ENCODE measurements at regions not wholly inside any gene's neighbourhood (a gene's known extent, or its start where the extent isn't known, plus 50 kb on each side); places are given as distances from the start of the nearest gene placed in this dataset.

GRCh38 chr11:119547511-119547910 lies 124.5 kb upstream of the THY1 start:
- no peak for DNase-seq (ENCODE audit: low read depth)

- no peak for DNase-seq (ENCODE audit: low read depth)
These were observed 123.3 kb upstream of the THY1 start for GRCh38 chr11:119545978-119546915.

DNA sequence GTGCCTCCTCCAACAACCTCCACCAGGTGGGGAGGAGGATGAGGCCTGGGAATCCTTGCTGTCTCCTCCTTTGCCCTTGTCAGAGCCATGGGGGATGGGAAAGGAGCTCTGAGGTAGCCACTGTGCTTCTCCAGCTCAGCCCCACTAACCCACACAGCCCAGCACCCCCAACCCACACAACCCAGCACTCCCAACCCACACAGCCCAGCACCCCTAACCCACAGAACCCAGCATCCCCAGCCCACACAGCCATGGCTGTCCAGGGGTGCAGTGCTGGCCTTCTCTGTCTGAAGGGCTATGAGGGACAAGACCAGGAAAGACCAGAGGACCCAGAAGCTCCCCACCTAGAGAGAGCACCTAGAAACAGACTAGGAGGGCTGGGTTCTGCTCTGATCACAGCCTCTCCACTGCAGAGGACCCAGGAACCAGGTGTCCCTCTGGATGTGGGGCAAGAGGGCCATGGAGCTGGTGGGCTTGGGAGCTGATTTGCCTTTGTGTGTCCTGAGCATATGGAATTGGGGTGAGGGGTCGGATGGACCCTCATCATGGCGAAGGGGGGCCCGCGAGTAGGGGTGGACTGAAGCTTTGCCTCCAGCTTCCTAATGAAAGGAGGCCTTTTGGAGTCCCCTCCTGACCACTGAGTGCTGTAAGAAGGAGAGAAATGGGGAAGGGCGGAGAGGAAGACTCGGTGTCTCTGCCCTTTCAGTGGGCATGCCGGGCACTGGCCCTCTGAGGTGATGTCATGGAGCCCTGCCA lies 117.6 kb upstream of the THY1 start:
- DNase-seq (ENCODE audit: low read depth), result no peak

- no peak for DNase-seq (ENCODE audit: low read depth)
These were observed 116.6 kb upstream of the THY1 start for GRCh38 chr11:119539583-119539982.

DNA sequence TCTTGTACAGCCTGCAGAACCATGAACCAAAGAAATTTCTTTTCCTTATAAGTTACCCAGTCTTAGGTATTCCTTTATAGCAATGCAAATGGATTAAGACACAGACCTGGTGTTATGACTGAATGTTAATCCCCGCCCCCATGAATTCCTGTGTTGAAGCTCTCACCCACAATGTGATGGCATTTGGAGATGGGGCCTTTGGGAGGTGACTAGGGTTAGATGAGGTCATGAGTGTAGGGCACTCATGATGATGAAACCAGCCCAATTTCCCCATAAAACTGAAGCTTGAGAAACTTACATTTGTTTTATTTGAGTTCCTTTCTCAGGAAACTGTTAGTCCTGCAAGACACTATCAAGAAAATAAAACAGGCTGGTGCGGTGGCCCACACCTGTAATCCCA lies 115.8 kb upstream of the THY1 start:
- DNase-seq (ENCODE audit: low read depth), result peak; percentile 32

DNA sequence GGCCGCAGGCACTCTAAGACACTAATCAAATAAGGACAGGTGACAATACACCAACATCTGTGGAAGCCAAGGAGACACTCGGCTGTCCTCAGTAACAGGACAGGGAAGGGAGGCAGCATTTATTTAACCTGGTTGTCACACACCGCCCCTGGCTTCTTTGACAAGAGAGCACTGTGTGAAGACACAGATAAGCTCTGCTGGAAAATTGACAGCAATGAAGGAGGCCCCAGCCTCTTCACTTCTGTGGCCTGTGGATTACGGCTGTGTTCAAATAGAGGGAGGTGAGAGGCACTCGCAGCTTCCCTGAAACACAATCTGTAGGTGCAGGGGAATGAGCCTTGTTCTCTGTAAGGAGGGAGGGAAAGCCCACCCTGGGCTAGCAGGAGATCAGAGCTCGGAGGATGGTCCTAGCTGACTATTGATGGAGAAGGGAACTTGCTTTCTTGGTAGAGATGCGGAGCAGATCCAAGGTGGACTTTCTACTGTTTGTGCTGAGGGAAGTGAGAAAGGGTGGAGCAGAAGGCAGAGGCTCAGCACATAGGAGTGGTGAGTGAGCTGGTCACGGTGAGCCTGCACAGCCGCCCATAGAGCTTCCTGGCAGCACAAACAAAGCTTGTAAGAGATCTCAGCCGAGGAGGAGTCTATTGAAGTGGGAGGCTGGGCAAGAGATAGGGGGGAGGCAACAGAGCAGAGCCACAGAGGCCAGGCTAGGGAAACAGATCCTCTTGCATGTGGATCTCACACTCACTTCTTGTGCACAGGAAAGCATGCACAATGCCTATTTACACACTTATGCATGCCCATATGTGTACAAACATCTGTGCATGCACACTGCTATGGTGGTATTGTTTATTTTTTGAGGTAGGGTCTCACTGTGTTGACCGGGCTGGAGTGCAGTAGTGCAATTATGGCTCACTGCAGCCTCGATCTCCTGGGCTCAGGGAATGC lies 114.6 kb upstream of the THY1 start:
- no peak for DNase-seq (ENCODE audit: low read depth)

DNA sequence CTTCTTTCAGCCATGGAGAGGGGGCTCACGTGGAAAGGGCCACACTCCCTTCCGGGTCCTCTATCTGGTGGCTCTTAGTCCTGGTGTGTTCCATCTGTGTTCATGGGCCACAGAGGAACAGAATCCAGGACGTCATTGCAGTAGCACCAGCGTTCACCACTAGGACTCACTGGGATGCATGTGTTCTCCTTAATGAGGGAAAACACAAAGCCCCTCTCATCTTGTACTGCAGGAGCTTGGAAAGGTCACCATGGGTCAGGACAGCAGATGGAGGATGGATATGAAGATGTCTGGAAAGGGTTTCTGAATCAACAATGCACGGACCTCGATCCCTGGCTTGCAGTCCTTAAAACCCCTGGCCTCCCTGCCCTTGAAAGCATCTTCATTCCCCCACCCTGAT lies 113.8 kb upstream of the THY1 start:
- no peak for DNase-seq (ENCODE audit: low read depth)

DNA sequence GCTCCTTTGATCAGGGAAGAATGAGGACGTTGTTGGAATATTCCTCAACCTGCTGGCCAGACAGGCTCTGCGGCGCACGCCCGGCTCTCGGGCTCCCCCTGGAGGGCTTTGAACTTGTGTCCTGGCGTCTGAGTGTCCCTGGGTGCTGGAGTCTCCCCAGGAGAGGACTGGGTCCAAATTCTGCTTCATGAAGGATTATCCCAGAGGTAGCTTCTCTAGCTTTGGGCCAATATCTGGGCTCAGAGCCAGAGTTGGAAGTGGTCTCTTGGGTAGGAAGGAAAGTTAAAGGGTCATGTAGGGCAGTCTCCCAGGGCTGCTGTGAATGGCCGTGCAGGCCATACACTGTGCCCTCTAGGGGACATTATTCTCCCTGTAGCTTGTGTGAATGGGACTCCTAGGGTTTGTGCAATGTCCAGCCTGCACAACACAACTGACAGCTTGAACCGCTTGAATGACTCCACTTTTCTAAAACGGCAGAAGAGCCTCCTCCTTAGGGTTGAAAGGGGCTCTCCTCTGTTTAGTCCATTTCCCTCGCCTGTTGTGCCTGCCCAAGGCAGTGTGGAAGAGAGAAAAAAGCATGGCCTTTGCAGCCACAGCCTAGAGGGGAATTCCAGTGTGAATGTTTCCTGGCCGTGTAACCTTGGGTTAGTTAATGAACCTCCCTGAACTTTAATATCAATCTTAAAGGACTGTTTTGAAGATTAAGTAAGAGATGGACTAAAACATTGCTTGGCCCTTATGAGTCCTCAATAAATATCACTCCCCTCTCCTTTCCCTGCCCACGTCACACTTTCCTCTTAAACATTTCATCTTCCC lies 111.2 kb upstream of the THY1 start:
- DNase-seq (ENCODE audit: low read depth), result peak; percentile 56

- no peak for DNase-seq (ENCODE audit: low read depth)
These were observed 110.5 kb upstream of the THY1 start for GRCh38 chr11:119533462-119533861.

DNA sequence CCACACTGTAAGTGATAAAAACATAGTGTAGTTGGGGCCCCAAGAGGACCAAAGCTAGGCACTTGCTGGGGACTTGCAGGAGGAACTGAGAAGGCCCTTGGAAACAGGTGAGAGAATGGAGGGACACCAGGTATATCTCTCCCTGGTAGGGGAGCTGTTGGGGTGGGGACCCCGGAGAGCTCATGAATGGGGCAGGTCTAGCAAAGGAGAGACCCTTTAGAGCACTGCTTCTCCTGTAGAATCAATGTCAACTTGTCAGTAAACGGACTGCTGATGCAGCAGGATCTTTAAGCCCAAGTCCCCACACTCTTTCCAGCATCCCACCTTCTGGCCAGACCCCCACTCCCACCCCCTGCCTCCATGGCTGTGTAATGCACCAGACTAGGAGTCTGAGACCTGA lies 109.6 kb upstream of the THY1 start:
- no peak for DNase-seq (ENCODE audit: low read depth)

- DNase-seq (ENCODE audit: low read depth), result no peak
These were observed 108.7 kb upstream of the THY1 start for GRCh38 chr11:119531623-119532022.

GRCh38 chr11:119531056-119531455 lies 108.1 kb upstream of the THY1 start:
- DNase-seq (ENCODE audit: low read depth), result no peak

GRCh38 chr11:119530509-119530908 lies 107.5 kb upstream of the THY1 start:
- no peak for DNase-seq (ENCODE audit: low read depth)

DNA sequence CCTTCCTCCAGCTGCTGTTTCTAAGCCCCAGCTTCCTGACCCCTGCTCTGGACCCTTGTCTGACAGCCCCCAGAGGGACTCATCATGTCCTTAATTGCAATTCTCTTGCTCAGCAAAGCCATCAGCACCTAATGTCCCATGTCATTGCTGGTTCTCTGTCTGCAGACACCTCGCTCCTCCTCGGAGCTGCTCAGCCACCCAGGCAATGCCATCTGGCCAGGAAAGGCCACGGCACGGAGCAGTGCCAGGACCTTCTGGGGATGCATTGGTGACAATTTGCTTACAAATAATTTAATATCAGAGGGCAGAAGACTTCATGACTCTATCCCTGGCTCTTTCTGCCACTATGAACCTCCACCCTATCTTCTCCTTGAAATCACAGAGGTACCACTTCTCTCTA lies 107.0 kb upstream of the THY1 start:
- DNase-seq (ENCODE audit: low read depth), result no peak

DNA sequence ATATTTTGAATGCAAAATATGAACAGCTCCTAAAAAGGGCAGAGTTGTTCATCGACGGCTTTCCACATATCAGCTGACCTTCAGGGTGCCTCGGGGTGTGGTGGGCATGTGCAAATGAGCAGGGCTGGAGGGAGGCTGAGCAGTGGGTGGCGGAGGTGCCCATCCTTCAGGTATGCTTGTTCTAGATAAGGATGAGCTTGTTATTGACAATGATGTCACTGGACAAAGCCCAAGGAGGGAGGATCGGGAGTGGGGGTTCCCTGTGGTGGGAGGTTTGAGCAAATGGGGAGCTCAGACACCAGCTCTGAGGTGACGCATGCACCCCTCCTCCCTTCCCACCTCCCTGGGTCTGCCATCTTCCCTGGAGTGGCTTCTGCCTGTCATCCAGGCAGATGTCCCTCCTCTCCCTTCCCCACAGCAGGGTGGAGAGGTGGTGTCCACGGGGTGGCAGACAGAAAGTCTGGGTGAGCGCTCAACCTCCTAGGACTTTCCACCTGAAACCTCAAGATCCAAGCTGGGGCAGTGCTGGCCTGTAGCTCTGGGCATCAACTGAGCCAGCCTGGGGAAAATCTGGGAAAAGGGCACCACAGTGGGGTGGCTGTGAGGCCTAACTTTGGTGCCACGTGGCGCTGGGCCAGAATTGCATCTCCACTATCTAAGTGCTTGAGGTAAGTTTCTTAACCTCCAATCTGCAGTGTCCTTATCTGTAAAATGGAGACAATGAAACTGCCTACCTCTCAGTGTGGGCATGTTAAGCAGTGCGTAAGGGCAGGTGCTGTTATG lies 106.3 kb upstream of the THY1 start:
- DNase-seq (ENCODE audit: low read depth), result no peak

DNA sequence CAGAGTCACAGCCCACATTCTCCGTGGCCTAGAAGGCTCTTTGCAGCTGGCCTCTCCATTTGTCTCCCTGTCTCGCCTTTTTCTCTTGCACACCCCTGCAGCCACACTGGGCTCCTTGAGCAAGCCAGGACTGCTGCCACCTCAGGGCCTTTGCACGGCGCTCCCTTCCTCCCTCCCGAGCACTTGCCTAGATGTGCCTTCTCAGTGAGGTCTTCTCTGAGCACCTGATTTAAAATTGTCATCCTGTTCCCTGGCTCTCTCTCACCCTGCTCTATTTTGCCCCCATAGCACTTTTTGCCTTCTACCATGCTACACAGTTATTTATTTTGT lies 102.9 kb upstream of the THY1 start:
- DNase-seq (ENCODE audit: low read depth), result no peak

DNA sequence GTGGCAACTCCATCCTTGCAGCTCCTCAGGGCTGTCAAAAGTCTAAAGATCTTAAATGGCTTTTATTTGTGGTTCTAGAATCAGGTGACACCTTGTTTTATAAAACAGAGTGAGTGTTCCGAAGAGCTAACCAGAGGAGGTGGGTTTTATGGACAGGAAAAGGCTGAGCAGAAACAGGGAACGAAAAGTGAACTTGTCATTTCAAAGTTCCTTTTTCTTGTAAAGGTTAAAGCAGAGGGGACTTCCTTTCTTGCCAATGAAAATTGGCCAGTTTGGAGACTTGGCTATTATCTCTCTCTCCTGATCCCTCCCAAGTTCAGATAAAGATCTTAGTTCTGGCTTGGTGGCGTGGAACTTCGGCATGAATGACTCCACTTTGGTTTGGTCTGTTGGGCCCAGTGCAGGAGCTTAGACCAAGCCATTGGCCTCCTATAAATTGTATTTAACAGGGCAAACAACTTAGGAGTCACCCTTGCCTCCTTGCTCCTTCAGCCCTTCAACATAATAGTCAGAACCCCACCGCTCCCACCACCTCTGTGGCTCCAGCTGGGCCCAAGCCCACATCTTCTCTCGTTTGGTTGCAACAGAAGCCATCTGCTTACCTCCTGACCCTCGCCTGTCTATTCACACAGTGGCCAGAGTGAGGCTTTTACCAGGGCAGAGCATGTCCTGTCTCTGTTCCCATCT lies 102.4 kb upstream of the THY1 start:
- no peak for DNase-seq (ENCODE audit: low read depth)

GRCh38 chr11:119523539-119524157 lies 100.7 kb upstream of the THY1 start:
- no peak for DNase-seq (ENCODE audit: low read depth)

GRCh38 chr11:119522609-119523008 lies 99.6 kb upstream of the THY1 start:
- no peak for DNase-seq (ENCODE audit: low read depth)

Measured in M059J (cell line).